ENCODE measurements at regions not wholly inside any gene's neighbourhood (a gene's known extent, or its start where the extent isn't known, plus 50 kb on each side); places are given as distances from the start of the nearest gene placed in this dataset.

GRCh38 chr1:200252531-200252930, 157.3 kb downstream of the ZNF281 start:
- H3K36me3 Mint-ChIP-seq: no peaks in the 10 kb centered on the region
- Histone ChIP-seq H3K4me1 (ENCODE audit: control insufficient read depth, insufficient read depth, low read length) (no peaks in the 10 kb centered on the region), H3K27me3 (ENCODE audit: control insufficient read depth, insufficient read depth, low read length) (peaks cover 2% of the 10 kb centered on the region), H3K27ac (ENCODE audit: low read length) (no peak overlapping the region), H3K9me3 (ENCODE audit: control insufficient read depth, insufficient read depth, low read length) (no peaks in the 10 kb centered on the region), H3K36me3 (ENCODE audit: control insufficient read depth, insufficient read depth, low read length) (no peaks in the 10 kb centered on the region), H3K4me3 (ENCODE audit: low read length) (no peak overlapping the region)
- intact Hi-C loops (cut with micrococcal nuclease): no loop called here
- DNase-seq (no peak), ATAC-seq (no peak)
- no peak for TF ChIP-seq CTCF (IDR thresholded peaks at IDR 0.05)
- peaks cover 14 to 43% of the 10 kb centered on the region in 2 donors for H3K27me3 Mint-ChIP-seq (ENCODE audit: low read depth in 2 of 2)
- no peaks in the 10 kb centered on the region for H3K4me1 Mint-ChIP-seq
- H3K4me3 Mint-ChIP-seq: no peak overlapping the region
- no peak overlapping the region for H3K27ac Mint-ChIP-seq
- 100% methylated on average over 4 of the region's 5 CpGs for WGBS (ENCODE audit: insufficient coverage)
- no peaks in the 10 kb centered on the region for H3K9me3 Mint-ChIP-seq

DNA sequence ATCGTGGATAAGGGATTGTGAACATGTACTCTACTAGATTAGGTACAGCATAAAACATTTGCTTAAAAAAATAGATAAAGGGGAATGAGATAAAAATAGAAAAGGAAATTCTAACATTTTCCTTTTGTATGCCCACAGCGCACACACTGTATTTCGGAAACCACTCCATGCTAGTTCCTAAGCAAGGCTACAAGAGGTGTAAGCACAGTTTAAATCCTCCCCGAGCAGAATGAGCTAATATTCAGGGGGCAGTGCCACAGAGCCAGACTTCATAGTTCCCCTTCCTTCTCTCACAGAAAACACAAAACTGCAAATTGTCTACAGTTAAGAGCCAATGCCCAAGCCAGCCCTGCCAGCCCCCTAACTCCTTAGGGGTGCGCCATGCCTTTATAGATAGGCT, 159.4 kb downstream of the ZNF281 start:
- intact Hi-C loops (cut with micrococcal nuclease): no loop called here
- no peak overlapping the region for H3K4me3 Mint-ChIP-seq
- H3K9me3 Mint-ChIP-seq: no peaks in the 10 kb centered on the region
- Histone ChIP-seq H3K4me1 (ENCODE audit: control insufficient read depth, insufficient read depth, low read length) (no peaks in the 10 kb centered on the region), H3K4me3 (ENCODE audit: low read length) (no peak overlapping the region), H3K27ac (ENCODE audit: low read length) (no peak overlapping the region), H3K27me3 (ENCODE audit: control insufficient read depth, insufficient read depth, low read length) (peaks cover 2% of the 10 kb centered on the region), H3K9me3 (ENCODE audit: control insufficient read depth, insufficient read depth, low read length) (no peaks in the 10 kb centered on the region), H3K36me3 (ENCODE audit: control insufficient read depth, insufficient read depth, low read length) (no peaks in the 10 kb centered on the region)
- peaks cover 20 to 47% of the 10 kb centered on the region in 2 donors for H3K27me3 Mint-ChIP-seq (ENCODE audit: low read depth in 2 of 2)
- ATAC-seq (no peak), DNase-seq (no peak)
- no peak for TF ChIP-seq CTCF (IDR thresholded peaks at IDR 0.05)
- H3K36me3 Mint-ChIP-seq: no peaks in the 10 kb centered on the region
- H3K27ac Mint-ChIP-seq: no peak overlapping the region
- WGBS (ENCODE audit: insufficient coverage): 63% methylated on average over 4 of the region's 5 CpGs
- H3K4me1 Mint-ChIP-seq: no peaks in the 10 kb centered on the region

DNA sequence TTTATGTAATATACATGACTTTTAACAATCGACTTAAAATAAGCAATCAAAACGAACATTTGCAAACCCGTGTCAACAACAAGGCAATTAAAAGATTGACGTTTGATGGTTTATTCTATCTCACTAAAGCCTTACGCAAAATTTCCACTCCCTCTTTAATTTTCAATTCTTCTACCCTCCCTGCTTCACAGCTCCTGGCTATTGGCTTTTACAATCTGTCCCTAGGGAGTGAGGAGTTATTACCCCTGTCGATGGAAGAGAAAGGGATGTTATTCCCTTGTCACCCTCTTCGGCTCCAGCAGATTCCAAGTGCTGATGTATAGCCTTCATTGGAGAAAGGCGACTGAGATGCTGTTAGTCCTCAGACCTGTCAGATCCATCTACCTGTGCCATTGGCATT, 161.3 kb downstream of the ZNF281 start:
- Mint-ChIP-seq H3K36me3 (no peaks in the 10 kb centered on the region), H3K4me1 (no peaks in the 10 kb centered on the region), H3K4me3 (no peak overlapping the region), H3K9me3 (no peaks in the 10 kb centered on the region), H3K27me3 (ENCODE audit: low read depth in 2 of 2) (peaks cover 26 to 53% of the 10 kb centered on the region in 2 donors), H3K27ac (no peak overlapping the region)
- Histone ChIP-seq H3K9me3 (ENCODE audit: control insufficient read depth, insufficient read depth, low read length) (no peaks in the 10 kb centered on the region), H3K4me1 (ENCODE audit: control insufficient read depth, insufficient read depth, low read length) (no peaks in the 10 kb centered on the region), H3K36me3 (ENCODE audit: control insufficient read depth, insufficient read depth, low read length) (no peaks in the 10 kb centered on the region), H3K27ac (ENCODE audit: low read length) (no peak overlapping the region), H3K4me3 (ENCODE audit: low read length) (no peak overlapping the region), H3K27me3 (ENCODE audit: control insufficient read depth, insufficient read depth, low read length) (peaks cover 5% of the 10 kb centered on the region)
- WGBS (ENCODE audit: insufficient coverage): 94% methylated on average over 7 of the region's 8 CpGs
- DNase-seq: no peak
- no peak for TF ChIP-seq CTCF (IDR thresholded peaks at IDR 0.05)
- intact Hi-C loops (cut with micrococcal nuclease): no loop called here
- ATAC-seq: no peak

DNA sequence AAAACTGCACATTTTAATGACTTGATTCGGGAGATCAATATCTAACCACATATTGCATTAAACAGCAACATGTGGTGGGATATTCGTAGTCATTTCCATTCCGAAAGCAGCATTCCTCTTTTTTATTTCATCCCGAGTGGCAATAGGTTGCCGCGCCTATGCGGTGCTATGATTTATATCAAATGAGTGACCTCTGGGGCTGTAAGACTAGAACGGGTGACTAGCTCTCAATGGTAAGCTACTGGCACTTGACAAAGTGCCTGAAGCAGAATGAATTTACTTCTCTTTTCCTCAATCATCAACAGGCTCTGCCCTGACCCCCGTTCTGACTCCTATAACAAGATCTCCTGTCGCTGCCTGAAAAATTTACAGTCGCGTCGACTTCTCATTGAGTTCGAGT, 162.3 kb downstream of the ZNF281 start:
- DNase-seq (no peak), ATAC-seq (no peak)
- Histone ChIP-seq H3K27me3 (ENCODE audit: control insufficient read depth, insufficient read depth, low read length) (peaks cover 5% of the 10 kb centered on the region), H3K9me3 (ENCODE audit: control insufficient read depth, insufficient read depth, low read length) (no peaks in the 10 kb centered on the region), H3K4me3 (ENCODE audit: low read length) (no peak overlapping the region), H3K27ac (ENCODE audit: low read length) (no peak overlapping the region), H3K36me3 (ENCODE audit: control insufficient read depth, insufficient read depth, low read length) (no peaks in the 10 kb centered on the region), H3K4me1 (ENCODE audit: control insufficient read depth, insufficient read depth, low read length) (no peaks in the 10 kb centered on the region)
- 51% methylated on average over 12 of the region's 14 CpGs for WGBS (ENCODE audit: insufficient coverage)
- no peak for TF ChIP-seq CTCF (IDR thresholded peaks at IDR 0.05)
- H3K27me3 Mint-ChIP-seq (ENCODE audit: low read depth in 2 of 2): peaks cover 31 to 61% of the 10 kb centered on the region in 2 donors
- H3K4me1 Mint-ChIP-seq: no peaks in the 10 kb centered on the region
- no peaks in the 10 kb centered on the region for H3K9me3 Mint-ChIP-seq
- no peak overlapping the region for H3K4me3 Mint-ChIP-seq
- no peaks in the 10 kb centered on the region for H3K36me3 Mint-ChIP-seq
- no peak overlapping the region for H3K27ac Mint-ChIP-seq
- intact Hi-C loops (cut with micrococcal nuclease): no loop called here
